ENCODE measurements at regions not wholly inside any gene's neighbourhood (a gene's known extent, or its start where the extent isn't known, plus 50 kb on each side); places are given as distances from the start of the nearest gene placed in this dataset.

DNA sequence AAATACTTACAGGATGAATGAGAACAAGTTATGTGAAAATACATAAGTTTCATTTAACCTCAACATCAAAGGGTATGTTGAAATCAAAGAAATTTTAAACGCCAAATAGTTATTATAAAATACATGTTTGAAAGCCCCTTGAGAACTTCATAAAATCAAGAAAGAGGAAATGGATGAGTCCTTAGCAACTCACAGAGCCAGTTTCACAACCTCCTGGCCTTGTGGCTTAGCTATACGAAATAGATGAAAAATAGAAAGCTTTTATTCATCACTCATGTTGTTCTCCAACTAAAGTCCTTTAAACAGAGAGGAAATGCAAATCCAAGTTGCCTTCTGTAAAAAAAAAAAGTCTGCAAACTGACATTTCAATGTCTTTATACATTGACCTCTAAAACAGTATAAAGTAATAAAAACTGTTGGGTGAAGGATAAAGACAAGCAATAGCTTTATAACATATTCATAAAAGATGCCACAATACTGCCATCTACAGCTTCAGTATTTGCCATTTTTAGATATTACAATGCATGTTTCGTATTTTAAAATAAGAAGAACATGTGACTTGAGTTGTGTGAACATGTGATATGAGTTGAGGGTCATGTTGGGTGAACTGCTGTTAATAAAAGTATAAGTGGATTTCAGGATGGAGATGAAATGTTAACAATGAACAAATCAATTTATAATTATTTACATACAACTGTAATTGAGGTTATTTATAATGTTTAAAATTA is 847.8 kb downstream of the MRPL39 start:
- no peak for TF ChIP-seq CTCF (optimal IDR thresholded peaks at IDR 0.05 in 1 of 3, IDR thresholded peaks at IDR 0.05 in 1 of 3, conservative IDR thresholded peaks at IDR 0.05 in 1 of 3; ENCODE audit: extremely low read depth in 1 of 3, insufficient read depth in 2 of 3, low read length in 3 of 3)
- TF ChIP-seq EZH2 (IDR thresholded peaks at IDR 0.05; ENCODE audit: low read length): no peak

All from keratinocyte (primary cell).